ENCODE measurements at regions not wholly inside any gene's neighbourhood (a gene's known extent, or its start where the extent isn't known, plus 50 kb on each side); places are given as distances from the start of the nearest gene placed in this dataset.
"Not testable (repeated sequence)": the region's sequence is repeated elsewhere in the genome, so short reads cannot be mapped to it uniquely, and the experiment has no call there.

DNA sequence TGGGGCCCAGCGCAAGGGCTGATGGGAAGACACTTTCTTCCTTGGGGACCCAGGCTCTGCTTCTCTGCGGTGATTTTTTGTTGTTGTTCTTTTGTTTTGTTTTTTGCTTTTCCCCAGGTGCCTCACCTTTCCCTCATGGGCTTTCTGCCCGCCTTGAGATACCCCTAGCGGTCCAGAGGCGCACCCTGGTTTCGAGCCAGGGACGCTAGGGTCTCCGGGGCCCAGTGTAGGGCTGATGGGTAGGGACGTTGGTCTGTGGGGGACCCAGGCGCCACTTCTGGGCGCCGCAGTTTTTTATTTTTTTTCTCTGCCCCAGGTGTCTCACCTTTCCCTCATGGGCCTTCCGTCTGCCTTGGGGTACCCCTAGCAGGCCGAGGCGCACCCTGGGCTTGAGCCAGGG is 192.7 kb downstream of the POTEG start:
- not testable (repeated sequence) for DNase-seq (ENCODE audit: low read depth in 1 of 2, low spot score in 1 of 2)

DNA sequence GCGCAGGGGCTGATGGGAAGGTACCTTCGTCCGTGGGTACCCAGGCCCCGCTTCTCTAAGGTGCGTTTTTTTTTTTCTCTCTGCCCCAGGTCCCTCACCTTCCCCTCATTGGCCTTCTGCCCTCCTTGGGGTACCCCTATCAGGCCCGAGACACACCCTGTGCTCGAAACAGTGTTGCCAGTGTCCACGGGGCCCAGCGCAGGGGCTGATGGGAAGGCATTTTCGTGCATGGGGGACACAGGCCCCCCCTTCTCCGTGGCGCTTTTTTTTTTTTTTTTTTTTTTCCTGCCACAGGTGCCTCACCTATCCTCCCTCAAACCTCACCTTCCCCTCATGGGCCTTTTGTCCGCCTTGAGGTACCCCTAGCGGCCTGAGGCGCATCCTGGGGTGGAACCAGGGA is 191.6 kb downstream of the POTEG start:
- not testable (repeated sequence) for DNase-seq (ENCODE audit: low read depth in 1 of 2, low spot score in 1 of 2)

DNA sequence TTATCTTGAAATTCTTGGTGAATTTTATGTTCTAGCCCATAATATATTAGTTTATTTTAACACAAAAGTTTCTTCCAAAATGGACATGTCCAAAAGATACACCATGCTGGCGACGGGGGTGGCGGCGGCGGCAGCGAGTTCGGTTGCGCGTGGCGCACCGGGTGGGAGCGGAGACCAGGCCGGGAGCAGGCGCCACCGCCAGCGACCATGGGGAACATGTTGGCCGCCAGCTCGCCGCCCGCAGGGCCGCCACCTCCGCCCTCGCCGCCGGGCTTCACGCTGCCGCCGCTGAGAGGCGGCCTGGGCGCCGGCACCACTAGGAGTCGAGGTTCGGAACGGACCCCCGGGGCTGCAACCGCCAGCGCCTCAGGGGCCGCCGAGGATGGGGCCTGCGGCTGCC is 167.2 kb downstream of the POTEG start:
- DNase-seq (ENCODE audit: low read depth in 1 of 2, low spot score in 1 of 2), result not testable (repeated sequence)

DNA sequence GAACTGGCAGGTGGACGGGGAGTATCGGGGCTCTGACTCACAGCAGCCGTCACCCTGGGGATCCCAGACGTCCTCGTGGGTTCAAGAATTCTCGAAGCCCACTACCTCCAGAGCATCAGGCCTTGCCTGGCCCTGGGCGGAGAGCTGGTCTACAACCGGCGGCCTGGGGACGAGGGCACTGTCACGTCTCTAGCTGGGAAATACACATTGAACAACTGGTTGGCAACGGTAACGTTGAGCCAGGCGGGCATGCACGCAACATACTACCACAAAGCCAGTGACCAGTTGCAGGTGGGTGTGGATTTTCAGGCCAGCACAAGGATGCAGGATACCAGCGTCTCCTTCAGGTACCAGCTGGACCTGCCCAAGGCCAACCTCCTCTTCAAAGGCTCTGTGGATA is 166.5 kb downstream of the POTEG start:
- DNase-seq (ENCODE audit: low read depth in 1 of 2, low spot score in 1 of 2), result not testable (repeated sequence)

DNA sequence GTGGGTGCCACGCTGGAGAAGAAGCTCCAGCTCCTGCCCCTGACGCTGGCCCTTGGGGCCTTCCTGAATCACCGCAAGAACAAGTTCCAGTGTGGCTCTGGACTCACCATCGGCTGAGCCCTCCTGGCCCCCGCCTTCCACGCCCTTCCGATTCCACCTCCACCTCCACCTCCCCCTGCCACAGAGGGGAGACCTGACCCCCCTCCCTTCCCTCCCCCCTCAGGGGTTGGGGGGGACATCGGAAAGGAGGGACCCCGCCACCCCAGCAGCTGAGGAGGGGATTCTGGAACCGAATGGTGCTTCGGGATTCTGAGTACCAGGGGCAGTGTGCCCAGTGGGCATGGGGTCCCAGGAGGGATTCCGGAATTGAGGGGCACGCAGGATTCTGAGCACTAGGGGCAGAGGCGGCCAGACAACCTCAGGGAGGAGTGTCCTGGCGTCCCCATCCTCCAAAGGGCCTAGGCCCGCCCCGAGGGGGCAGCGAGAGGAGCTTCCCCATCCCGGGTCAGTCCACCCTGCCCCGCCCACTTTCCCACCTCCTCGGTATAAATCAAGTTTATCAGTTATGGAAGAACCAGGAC is 166.0 kb downstream of the POTEG start:
- not testable (repeated sequence) for DNase-seq (ENCODE audit: low read depth in 1 of 2, low spot score in 1 of 2)

DNA sequence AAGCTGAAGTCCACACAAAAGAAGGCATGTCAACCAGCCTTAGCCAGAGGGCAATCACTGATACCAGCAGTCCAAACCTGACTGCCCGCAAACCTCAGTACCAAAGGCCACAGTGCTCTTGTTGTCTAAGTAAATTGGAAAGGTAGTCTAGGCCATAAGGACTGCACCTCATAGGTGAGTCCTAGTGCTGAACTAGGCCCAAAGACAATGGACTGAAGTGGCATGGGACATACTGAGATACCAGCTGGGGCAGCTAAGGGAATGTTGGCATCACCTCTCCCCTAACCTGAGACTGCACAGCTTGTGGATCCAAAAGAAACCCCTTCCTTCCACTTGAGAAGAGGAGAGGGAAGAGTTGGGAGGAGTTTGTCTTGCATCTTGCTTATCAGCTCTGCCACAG is 161.9 kb downstream of the POTEG start:
- DNase-seq (ENCODE audit: low read depth in 1 of 2, low spot score in 1 of 2), result not testable (repeated sequence)

DNA sequence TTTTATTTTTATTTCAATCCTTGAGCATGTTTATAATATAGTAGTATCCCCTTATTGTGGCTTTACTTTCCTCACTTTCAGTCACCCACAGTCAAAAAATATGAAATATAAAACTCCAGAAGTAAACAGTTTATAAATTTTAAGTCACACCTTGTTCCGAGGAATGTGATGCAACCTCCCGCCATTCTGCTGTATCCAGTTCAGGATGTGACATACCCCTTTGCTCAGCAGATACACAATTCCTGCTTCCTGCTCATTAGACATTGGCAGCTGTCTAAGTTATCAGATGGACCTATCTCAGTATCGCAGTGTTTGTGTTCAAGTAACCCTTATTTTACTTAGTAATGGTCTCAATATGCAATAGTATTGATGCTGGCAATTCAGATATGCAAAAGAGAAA is 144.5 kb downstream of the POTEG start:
- not testable (repeated sequence) for DNase-seq (ENCODE audit: low read depth in 1 of 2, low spot score in 1 of 2)

DNA sequence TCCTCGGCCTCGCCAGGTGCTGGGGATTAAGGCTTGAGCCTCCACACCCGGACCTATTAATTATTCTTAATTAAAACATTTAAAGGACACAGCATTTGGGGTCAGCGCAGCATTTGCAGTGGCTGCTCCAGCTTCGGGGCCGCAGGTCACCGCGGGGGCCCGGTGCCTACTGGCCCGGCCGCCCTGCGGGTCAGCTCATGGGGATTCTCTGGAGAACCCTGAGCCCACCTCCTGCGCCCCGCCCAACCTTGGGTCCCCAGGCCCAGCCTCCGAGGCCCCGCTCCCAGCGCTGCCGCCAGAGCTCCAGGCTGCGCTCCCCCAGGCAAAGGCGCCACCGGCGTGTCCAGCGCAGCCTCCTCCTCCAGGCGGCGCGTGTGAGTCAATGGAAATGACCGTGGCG is 133.9 kb downstream of the POTEG start:
- DNase-seq (ENCODE audit: low read depth in 1 of 2, low spot score in 1 of 2), result not testable (repeated sequence)

DNA sequence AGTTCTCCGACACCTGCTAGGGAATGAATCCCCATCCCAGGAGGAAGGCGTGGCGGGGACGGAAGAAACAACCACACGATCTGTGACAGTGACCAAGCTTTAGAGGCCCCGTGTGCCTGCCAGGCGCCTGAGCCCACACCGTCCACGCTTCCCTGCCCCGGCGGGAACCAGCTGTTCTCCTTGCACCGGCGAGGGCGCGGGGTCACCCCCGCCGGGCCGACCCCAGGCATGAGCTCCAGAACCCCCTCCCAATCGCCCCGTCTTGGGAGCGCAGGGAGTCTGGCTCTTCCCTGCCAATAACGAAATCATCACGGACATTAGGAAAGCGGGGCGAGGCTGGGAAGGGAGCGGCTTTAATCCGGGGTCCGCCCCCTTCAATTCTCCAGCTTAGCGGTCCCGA is 133.3 kb downstream of the POTEG start:
- DNase-seq (ENCODE audit: low read depth in 1 of 2, low spot score in 1 of 2), result not testable (repeated sequence)

DNA sequence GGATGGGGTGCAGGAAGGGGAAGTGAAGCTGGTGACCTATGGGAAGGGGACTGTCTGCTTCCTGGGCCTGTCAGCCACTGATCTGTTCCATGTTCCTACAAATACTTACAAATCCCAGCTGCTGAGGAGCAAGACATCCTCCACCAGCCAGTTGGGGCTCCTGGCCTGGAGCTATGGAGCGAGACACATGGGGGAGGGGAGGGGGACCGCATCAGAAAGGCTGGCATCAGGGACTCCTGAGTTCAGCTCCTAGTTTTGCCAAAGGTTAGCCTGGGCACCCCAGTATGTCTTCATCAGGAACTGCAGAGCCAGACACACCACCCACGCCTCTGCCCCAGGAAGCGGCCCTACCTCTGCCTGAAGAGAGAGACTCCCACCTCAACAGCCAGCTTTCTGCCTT is 130.3 kb downstream of the POTEG start:
- DNase-seq (ENCODE audit: low read depth in 1 of 2, low spot score in 1 of 2), result not testable (repeated sequence)

DNA sequence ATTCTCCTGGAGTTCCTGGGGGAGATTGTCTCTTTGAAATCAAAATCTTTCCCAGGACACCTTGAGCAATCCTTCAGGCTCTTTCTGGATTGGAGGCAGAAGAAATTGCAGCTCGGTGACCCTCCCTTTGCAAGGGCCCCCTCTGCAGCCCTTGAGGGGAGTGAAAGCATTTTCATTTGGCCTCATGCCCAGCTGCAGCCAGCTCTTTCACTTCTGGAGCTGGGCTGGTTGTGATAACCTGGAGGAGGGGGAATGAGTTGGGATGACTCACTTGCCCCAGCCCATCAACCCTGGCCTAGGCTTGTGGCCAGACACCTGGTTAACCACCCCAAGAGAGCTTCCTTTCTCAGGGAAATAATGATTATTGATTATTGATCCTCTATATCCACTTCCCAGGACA is 129.7 kb downstream of the POTEG start:
- DNase-seq (ENCODE audit: low read depth in 1 of 2, low spot score in 1 of 2), result not testable (repeated sequence)

DNA sequence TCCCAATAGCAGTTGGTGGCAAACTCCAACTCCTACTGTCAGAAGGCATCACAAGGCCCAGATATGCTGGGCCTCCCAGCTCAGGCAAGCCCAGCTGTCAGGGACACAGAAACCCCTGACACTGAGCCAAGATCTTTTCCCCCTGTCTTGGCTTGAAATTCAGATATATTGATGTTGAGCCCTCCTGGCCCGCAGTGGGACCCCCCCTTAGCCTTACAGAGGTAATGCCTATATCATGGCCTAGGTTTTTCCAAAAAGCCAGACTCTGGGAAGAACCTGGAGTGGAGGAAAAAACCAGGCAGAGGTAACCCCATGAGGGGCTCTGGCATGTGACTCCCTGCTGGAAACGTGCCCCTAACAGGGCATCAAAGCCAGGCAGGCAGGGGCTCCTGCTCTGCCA is 129.2 kb downstream of the POTEG start:
- not testable (repeated sequence) for DNase-seq (ENCODE audit: low read depth in 1 of 2, low spot score in 1 of 2)

DNA sequence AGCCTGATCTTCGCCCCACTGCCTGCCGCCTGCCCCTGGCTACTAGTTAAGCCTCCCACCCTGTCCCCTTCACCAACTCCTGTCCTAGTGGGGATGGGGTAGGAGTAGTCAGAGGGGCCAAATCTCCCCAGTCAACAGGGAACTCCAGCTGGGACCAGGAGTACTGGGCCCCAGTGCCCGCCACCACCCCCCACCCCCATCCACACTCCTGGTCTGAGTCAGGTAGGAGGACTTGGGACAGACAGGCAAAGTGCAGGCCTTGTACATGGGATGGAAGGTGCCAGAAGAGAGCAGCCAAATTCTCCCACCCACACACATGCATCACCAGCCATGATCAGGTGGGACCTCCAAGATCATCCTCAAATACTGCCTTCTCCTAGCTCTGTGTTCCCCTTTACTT is 128.4 kb downstream of the POTEG start:
- not testable (repeated sequence) for DNase-seq (ENCODE audit: low read depth in 1 of 2, low spot score in 1 of 2)

DNA sequence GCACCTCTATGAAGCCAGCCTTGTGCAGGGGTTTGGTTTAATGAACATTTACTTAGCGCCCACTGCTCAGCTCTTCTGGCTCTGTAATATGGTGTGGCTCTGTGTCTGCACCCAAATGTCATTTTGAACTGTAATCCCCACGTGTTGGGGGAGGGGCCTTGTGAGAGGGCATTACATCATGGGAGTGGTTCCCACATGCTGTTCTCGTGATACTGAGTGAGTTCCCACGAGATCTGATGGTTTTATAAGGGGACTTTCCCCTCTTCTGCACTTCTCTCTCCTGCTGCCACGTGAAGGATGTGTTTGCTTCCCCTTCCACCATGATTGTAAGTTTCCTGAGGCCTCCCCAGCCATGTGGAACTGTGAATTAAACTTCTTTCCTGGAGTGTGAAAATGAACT is 127.7 kb downstream of the POTEG start:
- not testable (repeated sequence) for DNase-seq (ENCODE audit: low read depth in 1 of 2, low spot score in 1 of 2)

DNA sequence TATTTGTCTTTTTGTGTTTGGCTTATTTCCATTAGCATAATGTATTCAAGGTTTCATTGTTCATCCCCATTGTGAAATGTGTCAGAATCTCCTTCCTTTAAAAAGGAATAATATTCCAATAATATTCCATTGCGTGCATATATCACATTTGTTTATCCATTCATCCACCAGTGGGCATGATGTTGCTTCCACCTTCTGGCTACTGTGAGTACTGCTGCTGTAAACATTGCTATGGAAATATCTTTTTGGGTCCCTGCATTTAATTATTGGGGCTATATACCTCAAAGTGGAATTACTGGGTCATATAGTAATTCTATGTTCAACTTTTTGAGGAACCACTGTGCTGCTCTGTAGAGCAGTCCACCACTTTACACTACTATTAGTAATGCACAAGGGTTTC is 123.1 kb downstream of the POTEG start:
- not testable (repeated sequence) for DNase-seq (ENCODE audit: low read depth in 1 of 2, low spot score in 1 of 2)

DNA sequence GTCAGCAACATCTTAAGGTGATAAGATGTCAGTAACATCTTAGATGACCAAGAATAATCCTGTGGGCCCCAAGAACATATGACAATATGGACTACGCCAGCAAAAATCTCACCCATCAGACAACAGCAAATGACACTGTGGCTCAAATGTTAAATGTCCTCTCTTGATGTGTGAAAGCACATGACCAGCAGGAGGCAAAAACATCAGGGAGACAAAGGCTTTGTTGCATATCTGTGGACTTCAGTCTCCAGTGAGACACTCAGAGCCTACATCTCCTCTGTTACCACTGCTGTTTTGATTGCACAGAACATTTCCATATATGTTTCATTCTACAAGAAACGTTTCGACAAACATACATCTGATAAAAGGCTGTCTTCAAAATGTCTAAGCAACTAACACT is 103.5 kb downstream of the POTEG start:
- DNase-seq (ENCODE audit: low read depth in 1 of 2, low spot score in 1 of 2), result not testable (repeated sequence)

DNA sequence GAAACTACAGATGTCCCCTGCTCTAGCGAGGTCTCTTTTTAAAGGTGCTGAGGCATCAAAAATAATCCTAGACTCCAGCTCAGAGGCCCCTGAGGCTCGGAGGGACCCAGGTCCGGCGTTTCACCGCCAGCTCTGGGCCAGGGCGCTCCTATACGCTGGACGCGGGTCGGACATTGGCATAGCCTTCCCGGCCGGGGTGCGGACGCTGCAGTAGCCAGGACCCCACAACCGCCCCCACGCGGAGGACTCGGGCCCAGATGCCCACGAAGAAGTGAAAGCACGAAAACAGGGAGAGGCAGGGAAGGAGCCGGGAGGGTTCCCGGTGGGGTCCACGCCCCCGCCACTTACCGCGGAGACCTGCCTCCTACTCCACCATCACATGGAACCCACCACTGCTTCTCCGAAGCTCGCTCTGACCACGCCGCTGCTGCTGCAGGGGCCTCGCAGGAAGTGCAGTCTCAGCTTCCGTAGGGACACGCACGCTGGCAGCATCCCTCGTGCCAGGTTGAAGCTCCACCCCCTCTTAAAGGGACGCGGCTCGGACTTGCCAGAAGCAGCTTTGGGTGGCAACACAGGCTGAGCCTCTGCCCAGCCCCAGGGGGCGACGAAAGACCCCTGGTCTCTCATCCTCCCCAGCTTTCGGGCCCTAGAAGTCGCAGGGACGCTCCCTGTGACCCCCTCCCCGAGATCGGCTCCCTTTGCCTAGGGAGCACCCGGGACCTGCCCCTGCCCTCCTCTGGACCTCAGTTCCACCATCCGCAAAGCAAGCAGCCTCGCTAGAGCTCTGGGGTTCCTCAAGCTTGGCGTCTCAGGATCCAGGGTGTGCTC is 96.7 kb downstream of the POTEG start:
- DNase-seq (ENCODE audit: low read depth in 1 of 2, low spot score in 1 of 2), result not testable (repeated sequence)

DNA sequence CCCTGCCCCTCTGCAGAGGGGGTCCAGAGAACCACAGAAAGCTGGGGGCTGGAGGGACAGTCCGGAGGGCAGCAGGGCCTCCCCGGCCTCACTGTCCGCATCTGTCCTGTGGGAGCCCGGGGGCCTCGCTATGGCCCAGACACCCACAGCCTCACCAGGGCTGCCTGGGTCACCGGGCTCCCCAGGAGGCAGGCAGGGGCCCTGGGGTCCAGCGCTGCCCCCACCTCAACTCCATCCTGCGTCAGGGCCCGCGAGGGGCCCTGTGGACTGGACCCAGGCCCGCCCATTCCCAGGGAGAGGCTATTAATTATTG is 96.1 kb downstream of the POTEG start:
- DNase-seq (ENCODE audit: low read depth in 1 of 2, low spot score in 1 of 2), result not testable (repeated sequence)

DNA sequence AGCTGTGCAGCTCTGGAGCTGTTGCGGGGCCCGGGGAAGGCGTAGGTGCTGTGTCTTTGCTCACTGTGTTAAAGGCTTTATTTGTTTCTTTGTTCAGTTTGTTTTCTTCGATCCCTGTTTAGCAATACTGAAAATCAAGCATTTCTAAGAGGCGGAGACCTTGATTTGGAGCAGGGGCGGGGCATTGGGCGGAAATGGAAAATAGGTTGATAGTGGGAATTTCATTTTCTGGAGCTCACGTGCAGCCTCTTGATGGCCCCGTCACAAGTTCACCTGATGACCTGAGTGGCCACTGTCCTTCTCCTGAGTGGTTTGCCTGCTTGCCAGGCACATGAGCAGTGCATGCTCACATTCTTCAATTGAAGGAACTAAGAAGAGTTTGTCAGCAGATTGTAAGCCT is 93.2 kb downstream of the POTEG start:
- not testable (repeated sequence) for DNase-seq (ENCODE audit: low read depth in 1 of 2, low spot score in 1 of 2)

DNA sequence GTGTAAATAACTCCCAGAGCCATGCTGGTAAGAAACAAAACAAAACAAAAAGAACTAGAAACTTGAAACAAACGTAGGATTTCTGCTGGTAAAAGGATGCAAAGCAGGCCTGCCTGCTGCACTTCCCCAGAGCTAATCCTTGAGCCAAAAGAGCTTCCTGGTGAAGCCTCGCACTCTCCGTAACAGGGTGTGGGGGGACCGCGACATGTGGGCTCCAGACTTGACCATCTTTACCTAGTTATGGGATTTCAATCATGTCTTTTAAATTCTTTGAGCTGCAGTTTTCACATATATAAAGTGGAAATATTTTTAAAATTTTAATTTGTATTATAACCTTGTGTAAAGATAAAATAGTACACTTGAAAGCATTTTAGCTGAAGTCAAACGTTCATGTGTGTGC is 92.5 kb downstream of the POTEG start:
- DNase-seq (ENCODE audit: low read depth in 1 of 2, low spot score in 1 of 2), result not testable (repeated sequence)

DNA sequence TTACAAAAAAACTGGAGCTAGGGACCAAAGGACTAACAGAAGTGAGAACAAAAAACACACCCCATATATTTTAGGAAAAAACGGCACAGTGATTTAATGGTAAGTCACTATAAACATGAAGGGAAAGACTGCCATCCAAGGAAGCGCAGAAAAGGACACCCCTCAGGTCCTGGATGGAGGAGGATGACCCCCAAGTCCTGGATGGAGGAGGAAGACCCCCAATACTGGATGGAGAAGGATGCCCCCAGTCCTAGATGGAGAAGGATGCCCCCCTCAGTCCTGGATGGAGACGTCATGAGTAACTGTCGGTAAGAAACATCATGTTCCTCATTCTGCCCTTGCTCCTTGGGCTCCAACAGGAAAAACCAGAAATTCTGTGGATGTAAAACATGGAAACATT is 89.9 kb downstream of the POTEG start:
- DNase-seq (ENCODE audit: low read depth in 1 of 2, low spot score in 1 of 2), result not testable (repeated sequence)

DNA sequence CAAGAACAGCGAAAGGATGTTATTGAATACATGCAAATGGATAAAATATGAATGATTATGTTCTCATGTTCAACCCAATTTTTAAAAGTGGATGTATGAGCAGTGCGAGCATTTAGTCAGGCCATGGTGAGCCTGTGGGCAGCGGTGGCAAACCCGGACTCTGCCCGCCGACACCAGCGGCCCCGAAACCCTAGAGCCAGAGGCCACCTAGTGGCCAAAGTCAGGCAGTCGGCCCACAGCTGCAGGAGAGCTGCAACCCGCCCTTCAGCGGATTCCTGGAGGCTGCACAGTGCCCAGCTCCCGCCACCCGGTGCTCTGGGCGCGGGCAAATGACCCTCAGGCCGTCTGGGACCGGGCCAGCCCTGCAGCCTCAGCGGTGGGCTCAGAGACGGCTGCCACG is 89.5 kb downstream of the POTEG start:
- DNase-seq (ENCODE audit: low read depth in 1 of 2, low spot score in 1 of 2), result not testable (repeated sequence)

Data from stimulated activated CD4-positive, alpha-beta T cell treated with anti-CD3 and anti-CD28 coated beads, Interleukin-15, amount 100 ng/mL, for 1 hour (primary cell).